ENCODE measurements at regions not wholly inside any gene's neighbourhood (a gene's known extent, or its start where the extent isn't known, plus 50 kb on each side); places are given as distances from the start of the nearest gene placed in this dataset.

- Histone ChIP-seq H3K4me3 (no peak overlapping the region), H3K36me3 (no peaks in the 10 kb centered on the region)
- DNase-seq, result no peak
Measured at GRCh38 chr1:98374098-98374497, 287.4 kb upstream of the SNX7 start.

GRCh38 chr1:98373056-98373455, 288.5 kb upstream of the SNX7 start:
- Histone ChIP-seq H3K27me3 (no peaks in the 10 kb centered on the region), H3K36me3 (no peaks in the 10 kb centered on the region), H3K9me3 (no peaks in the 10 kb centered on the region), H3K4me3 (no peak overlapping the region)
- no peak for DNase-seq

More at GRCh38 chr1:98374098-98374497, 287.4 kb upstream of the SNX7 start:
- no peaks in the 10 kb centered on the region for H3K9me3 ChIP-seq
- H3K27me3 ChIP-seq, result no peaks in the 10 kb centered on the region

- H3K36me3 ChIP-seq, result no peaks in the 10 kb centered on the region
- no peak overlapping the region for H3K4me3 ChIP-seq
- no peaks in the 10 kb centered on the region for H3K9me3 ChIP-seq
- DNase-seq, result no peak
- H3K27me3 ChIP-seq, result no peaks in the 10 kb centered on the region
Measured at GRCh38 chr1:98371764-98372163, 289.8 kb upstream of the SNX7 start.

GRCh38 chr1:98369463-98369862, 292.1 kb upstream of the SNX7 start:
- no peaks in the 10 kb centered on the region for H3K27me3 ChIP-seq
- no peaks in the 10 kb centered on the region for H3K9me3 ChIP-seq
- H3K4me3 ChIP-seq, result no peak overlapping the region
- DNase-seq, result no peak
- H3K36me3 ChIP-seq, result no peaks in the 10 kb centered on the region

GRCh38 chr1:98368995-98369394, 292.5 kb upstream of the SNX7 start:
- Histone ChIP-seq H3K4me3 (no peak overlapping the region), H3K27me3 (no peaks in the 10 kb centered on the region)
- DNase-seq, result no peak

GRCh38 chr1:98367426-98367825, 294.1 kb upstream of the SNX7 start:
- DNase-seq, result no peak
- Histone ChIP-seq H3K27me3 (no peaks in the 10 kb centered on the region), H3K4me3 (no peak overlapping the region), H3K9me3 (no peaks in the 10 kb centered on the region), H3K36me3 (no peaks in the 10 kb centered on the region)

More at GRCh38 chr1:98368995-98369394, 292.5 kb upstream of the SNX7 start:
- no peaks in the 10 kb centered on the region for H3K9me3 ChIP-seq
- no peaks in the 10 kb centered on the region for H3K36me3 ChIP-seq

GRCh38 chr1:98366343-98366742, 295.2 kb upstream of the SNX7 start:
- DNase-seq, result no peak
- no peaks in the 10 kb centered on the region for H3K27me3 ChIP-seq
- no peak overlapping the region for H3K4me3 ChIP-seq
- no peaks in the 10 kb centered on the region for H3K36me3 ChIP-seq
- no peaks in the 10 kb centered on the region for H3K9me3 ChIP-seq

GRCh38 chr1:98364544-98364943, 297.0 kb upstream of the SNX7 start:
- no peak for DNase-seq
- no peaks in the 10 kb centered on the region for H3K27me3 ChIP-seq
- H3K36me3 ChIP-seq, result no peaks in the 10 kb centered on the region
- H3K9me3 ChIP-seq, result no peaks in the 10 kb centered on the region
- H3K4me3 ChIP-seq, result no peak overlapping the region

GRCh38 chr1:98360864-98361263, 300.7 kb upstream of the SNX7 start:
- H3K27me3 ChIP-seq, result no peaks in the 10 kb centered on the region

GRCh38 chr1:98355656-98356383, 305.7 kb upstream of the SNX7 start:
- H3K36me3 ChIP-seq, result no peaks in the 10 kb centered on the region
- no peak overlapping the region for H3K4me3 ChIP-seq
- H3K9me3 ChIP-seq, result no peaks in the 10 kb centered on the region; the same call in 1 of the 2 replicates
- H3K27me3 ChIP-seq, result no peaks in the 10 kb centered on the region
- no peak for DNase-seq

More at GRCh38 chr1:98360864-98361263, 300.7 kb upstream of the SNX7 start:
- no peaks in the 10 kb centered on the region for H3K9me3 ChIP-seq
- no peak for DNase-seq
- H3K36me3 ChIP-seq, result no peaks in the 10 kb centered on the region
- H3K4me3 ChIP-seq, result no peak overlapping the region

- Histone ChIP-seq H3K27me3 (no peaks in the 10 kb centered on the region), H3K9me3 (no peaks in the 10 kb centered on the region; the same call in 1 of the 2 replicates), H3K36me3 (no peaks in the 10 kb centered on the region), H3K4me3 (no peak overlapping the region)
- DNase-seq, result no peak
Measured at GRCh38 chr1:98352378-98352777, 309.1 kb upstream of the SNX7 start.

- H3K27me3 ChIP-seq, result no peaks in the 10 kb centered on the region
- H3K4me3 ChIP-seq, result no peak overlapping the region
- H3K9me3 ChIP-seq, result no peaks in the 10 kb centered on the region; the same call in 1 of the 2 replicates
- H3K36me3 ChIP-seq, result no peaks in the 10 kb centered on the region
- DNase-seq, result no peak
Measured at GRCh38 chr1:98351561-98351960, 310.0 kb upstream of the SNX7 start.

GRCh38 chr1:98345417-98345816, 316.1 kb upstream of the SNX7 start:
- H3K4me3 ChIP-seq, result no peak overlapping the region

GRCh38 chr1:98344731-98345130, 316.8 kb upstream of the SNX7 start:
- Histone ChIP-seq H3K9me3 (no peaks in the 10 kb centered on the region), H3K4me3 (no peak overlapping the region), H3K36me3 (no peaks in the 10 kb centered on the region), H3K27me3 (no peaks in the 10 kb centered on the region)
- no peak for DNase-seq

More at GRCh38 chr1:98345417-98345816, 316.1 kb upstream of the SNX7 start:
- H3K36me3 ChIP-seq, result no peaks in the 10 kb centered on the region
- no peaks in the 10 kb centered on the region for H3K27me3 ChIP-seq
- H3K9me3 ChIP-seq, result no peaks in the 10 kb centered on the region
- no peak for DNase-seq

- H3K4me3 ChIP-seq, result no peak overlapping the region
- no peak for DNase-seq
- H3K27me3 ChIP-seq, result no peaks in the 10 kb centered on the region
- H3K9me3 ChIP-seq, result no peaks in the 10 kb centered on the region
- H3K36me3 ChIP-seq, result no peaks in the 10 kb centered on the region
Measured at GRCh38 chr1:98342566-98342965, 319.0 kb upstream of the SNX7 start.

- H3K36me3 ChIP-seq, result no peaks in the 10 kb centered on the region
- no peaks in the 10 kb centered on the region for H3K27me3 ChIP-seq
- H3K9me3 ChIP-seq, result no peaks in the 10 kb centered on the region
- no peak overlapping the region for H3K4me3 ChIP-seq
- no peak for DNase-seq
Measured at GRCh38 chr1:98340511-98340910, 321.0 kb upstream of the SNX7 start.

- DNase-seq, result no peak
- Histone ChIP-seq H3K36me3 (no peaks in the 10 kb centered on the region), H3K27me3 (no peaks in the 10 kb centered on the region)
Measured at GRCh38 chr1:98336472-98337083, 324.9 kb upstream of the SNX7 start.

GRCh38 chr1:98333936-98334335, 327.6 kb upstream of the SNX7 start:
- Histone ChIP-seq H3K36me3 (no peaks in the 10 kb centered on the region), H3K9me3 (no peaks in the 10 kb centered on the region), H3K27me3 (no peaks in the 10 kb centered on the region), H3K4me3 (no peak overlapping the region)
- no peak for DNase-seq

More at GRCh38 chr1:98336472-98337083, 324.9 kb upstream of the SNX7 start:
- H3K4me3 ChIP-seq, result no peak overlapping the region
- H3K9me3 ChIP-seq, result no peaks in the 10 kb centered on the region
